OCI-LY7 (cell line): ENCODE measurements at regions not wholly inside any gene's neighbourhood (a gene's known extent, or its start where the extent isn't known, plus 50 kb on each side); places are given as distances from the start of the nearest gene placed in this dataset.
"Not testable (repeated sequence)": the region's sequence is repeated elsewhere in the genome, so short reads cannot be mapped to it uniquely, and the experiment has no call there.

Experiments used
- CTCF ChIP-seq: fragments of 200-600 bp; sonication (generic); conservative IDR thresholded peaks from 2 replicates; pipeline ENCODE4 v1.5.1; 2014; ENCODE audit warnings: mild to moderate bottlenecking, antibody characterized with exemption, low read length, moderate library complexity, mixed read lengths
- EZH2phosphoT487 ChIP-seq: fragments of 200-600 bp; sonication (generic); IDR thresholded peaks from 2 replicates; pipeline ENCODE4 v1.6.1; 2018; ENCODE audit warnings: low read depth, borderline replicate concordance, mild to moderate bottlenecking, mixed run types, antibody characterized with exemption, low read length, moderate library complexity, mixed read lengths

DNA sequence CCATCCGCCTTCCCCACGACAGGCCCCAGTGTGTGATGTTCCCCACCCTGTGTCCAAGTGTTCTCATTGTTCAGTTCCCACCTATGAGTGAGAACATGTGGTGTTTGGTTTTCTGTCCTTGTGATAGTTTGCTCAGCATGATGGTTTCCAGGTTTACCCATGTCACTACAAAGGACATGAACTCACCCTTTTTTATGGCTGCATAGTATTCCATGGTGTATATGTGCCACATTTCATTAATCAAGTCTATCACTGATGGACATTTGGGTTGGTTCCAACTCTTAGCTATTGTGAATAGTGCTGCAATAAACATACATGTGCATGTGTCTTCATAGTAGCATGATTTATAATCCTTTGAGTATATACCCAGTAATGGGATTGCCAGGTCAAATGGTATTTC is 488.2 kb upstream of the SEMA3D start:
- not testable (repeated sequence) for TF ChIP-seq CTCF, EZH2phosphoT487
